Activated CD8-positive, alpha-beta T cell treated with anti-CD3 and anti-CD28 coated beads for 36 hours (primary cell): ENCODE measurements at regions not wholly inside any gene's neighbourhood (a gene's known extent, or its start where the extent isn't known, plus 50 kb on each side); places are given as distances from the start of the nearest gene placed in this dataset.

ENCODE experiments used
- ATAC-seq: fragments of 200-7000 bp; cut with Tn5 transposase; one replicate; pipeline ENCODE4 v1.10.0; 2021; ENCODE audit warnings: mild to moderate bottlenecking, moderate library complexity
- CTCF ChIA-PET: fragments of 350-600 bp; sonication (Branson Sonifier 250); formaldehyde crosslinking; loops from one replicate; lab custom pipeline; 2021; ENCODE audit warnings: antibody characterized with exemption; lab: Charles Lee
- POLR2A ChIA-PET: fragments of 350-600 bp; sonication (Branson Sonifier 250); formaldehyde crosslinking; loops from one replicate; lab custom pipeline; 2021; ENCODE audit warnings: antibody characterized with exemption; lab: Charles Lee
- DNase-seq: peaks from one replicate; pipeline ENCODE4 v3.0.0-alpha.2; 2020
- H3K27ac Mint-ChIP-seq: one replicate; pipeline ENCODE4 v1.8.0; 2021; ENCODE audit warnings: mild to moderate bottlenecking, mixed read lengths
- H3K27me3 Mint-ChIP-seq: one replicate; pipeline ENCODE4 v1.8.0; 2021; ENCODE audit warnings: mixed read lengths
- H3K36me3 Mint-ChIP-seq: one replicate; pipeline ENCODE4 v1.8.0; 2021; ENCODE audit warnings: low read depth, mixed read lengths
- H3K4me1 Mint-ChIP-seq: one replicate; pipeline ENCODE4 v1.8.0; 2021; ENCODE audit warnings: low read depth, mixed read lengths
- H3K4me3 Mint-ChIP-seq: one replicate; pipeline ENCODE4 v1.8.0; 2021; ENCODE audit warnings: mild to moderate bottlenecking, moderate library complexity, mixed read lengths
- H3K9me3 Mint-ChIP-seq: one replicate; pipeline ENCODE4 v1.8.0; 2021; ENCODE audit warnings: mixed read lengths
- intact Hi-C: fragments of 100-400 bp; cut with micrococcal nuclease; formaldehyde crosslinking; loops from one replicate; pipeline ENCODE4 v1.10.0; 2022
- TF ChIP-seq, protein P1 (sequence below): fragments of 200-600 bp; IDR thresholded peaks from one replicate; pipeline ENCODE4 v1.8.0; 2022; ENCODE audit warnings: antibody characterized with exemption, mild to moderate bottlenecking

DNA sequence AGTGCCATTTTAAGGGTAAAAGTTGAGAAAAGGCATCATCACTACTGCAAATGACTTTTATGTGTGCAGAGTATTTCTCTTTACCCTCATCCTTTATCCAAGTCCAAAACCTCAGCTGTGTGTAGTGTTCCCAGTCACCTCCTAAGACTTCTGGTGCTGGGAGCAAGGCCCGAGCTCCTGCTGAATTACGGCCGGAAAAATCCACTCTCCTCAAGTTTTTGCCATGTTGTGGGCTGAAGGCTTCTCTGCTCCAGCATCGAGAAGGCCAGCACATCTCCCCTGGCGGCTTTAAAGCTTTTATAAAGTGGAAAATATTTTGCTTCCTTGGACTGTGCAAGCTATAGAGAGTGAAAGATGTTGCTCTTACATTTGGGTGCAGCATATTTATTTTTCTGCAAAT lies 153.2 kb upstream of the THBS2 start:
- TF ChIP-seq, protein P1, sequence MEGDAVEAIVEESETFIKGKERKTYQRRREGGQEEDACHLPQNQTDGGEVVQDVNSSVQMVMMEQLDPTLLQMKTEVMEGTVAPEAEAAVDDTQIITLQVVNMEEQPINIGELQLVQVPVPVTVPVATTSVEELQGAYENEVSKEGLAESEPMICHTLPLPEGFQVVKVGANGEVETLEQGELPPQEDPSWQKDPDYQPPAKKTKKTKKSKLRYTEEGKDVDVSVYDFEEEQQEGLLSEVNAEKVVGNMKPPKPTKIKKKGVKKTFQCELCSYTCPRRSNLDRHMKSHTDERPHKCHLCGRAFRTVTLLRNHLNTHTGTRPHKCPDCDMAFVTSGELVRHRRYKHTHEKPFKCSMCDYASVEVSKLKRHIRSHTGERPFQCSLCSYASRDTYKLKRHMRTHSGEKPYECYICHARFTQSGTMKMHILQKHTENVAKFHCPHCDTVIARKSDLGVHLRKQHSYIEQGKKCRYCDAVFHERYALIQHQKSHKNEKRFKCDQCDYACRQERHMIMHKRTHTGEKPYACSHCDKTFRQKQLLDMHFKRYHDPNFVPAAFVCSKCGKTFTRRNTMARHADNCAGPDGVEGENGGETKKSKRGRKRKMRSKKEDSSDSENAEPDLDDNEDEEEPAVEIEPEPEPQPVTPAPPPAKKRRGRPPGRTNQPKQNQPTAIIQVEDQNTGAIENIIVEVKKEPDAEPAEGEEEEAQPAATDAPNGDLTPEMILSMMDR: no peak
- Mint-ChIP-seq H3K9me3 (no peaks in the 10 kb centered on the region), H3K4me1 (no peaks in the 10 kb centered on the region), H3K27ac (no peak overlapping the region), H3K27me3 (peaks cover 12% of the 10 kb centered on the region), H3K36me3 (no peaks in the 10 kb centered on the region), H3K4me3 (no peak overlapping the region)
- intact Hi-C loops: no loop called here
- DNase-seq (no peak), ATAC-seq (no peak)
- POLR2A ChIA-PET: no interaction called here
- CTCF ChIA-PET: no interaction called here

DNA sequence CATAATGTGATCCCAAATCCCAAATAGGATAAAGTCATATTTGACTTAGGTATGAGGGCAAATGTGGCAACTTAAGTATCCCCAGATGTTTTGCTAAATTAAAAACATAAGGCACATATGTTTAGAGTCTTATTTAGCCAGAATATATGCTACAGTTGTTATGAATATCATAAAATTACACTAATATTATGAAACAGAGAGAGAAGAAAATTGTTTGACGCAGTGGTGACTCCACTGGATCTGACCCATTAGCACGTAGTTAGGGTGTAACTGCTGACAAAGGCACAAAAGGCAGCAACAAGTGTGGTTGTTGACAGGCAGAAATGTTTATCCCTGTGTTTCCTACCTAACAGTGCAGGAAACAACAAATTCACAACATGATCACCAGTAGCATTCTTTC lies 152.4 kb upstream of the THBS2 start:
- H3K27ac Mint-ChIP-seq: no peak overlapping the region
- H3K4me3 Mint-ChIP-seq: no peak overlapping the region
- peaks cover 12% of the 10 kb centered on the region for H3K27me3 Mint-ChIP-seq
- DNase-seq (no peak), ATAC-seq (no peak)
- H3K9me3 Mint-ChIP-seq: no peaks in the 10 kb centered on the region
- H3K36me3 Mint-ChIP-seq: no peaks in the 10 kb centered on the region
- intact Hi-C loops: no loop called here
- CTCF ChIA-PET: no interaction called here
- H3K4me1 Mint-ChIP-seq: no peaks in the 10 kb centered on the region
- TF ChIP-seq, protein P1: no peak
- POLR2A ChIA-PET: no interaction called here

DNA sequence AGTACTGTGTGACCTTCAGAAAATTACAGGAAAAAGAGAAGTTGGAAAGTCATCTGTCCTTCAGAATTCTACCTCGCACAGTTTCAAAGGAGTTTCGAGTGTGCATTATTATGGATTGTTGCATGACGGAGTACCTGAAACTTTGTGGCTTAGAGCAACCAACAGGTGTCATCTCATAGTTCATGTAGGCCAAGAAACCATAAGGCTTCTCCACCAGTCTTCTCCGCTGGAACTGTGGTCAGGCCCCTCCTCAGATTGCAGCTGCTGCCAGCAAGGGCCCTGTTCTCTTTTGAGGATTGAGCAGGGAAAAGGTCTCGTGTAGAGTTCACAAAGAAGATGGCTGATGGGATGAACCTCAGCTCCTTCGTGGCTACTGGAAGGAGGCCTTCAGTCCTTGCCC lies 151.2 kb upstream of the THBS2 start:
- no peak overlapping the region for H3K27ac Mint-ChIP-seq
- ChIA-PET POLR2A (no interaction called here), CTCF (no interaction called here)
- ATAC-seq (no peak), DNase-seq (no peak)
- no peaks in the 10 kb centered on the region for H3K4me1 Mint-ChIP-seq
- no peaks in the 10 kb centered on the region for H3K9me3 Mint-ChIP-seq
- H3K36me3 Mint-ChIP-seq: no peaks in the 10 kb centered on the region
- intact Hi-C loops: no loop called here
- peaks cover 4% of the 10 kb centered on the region for H3K27me3 Mint-ChIP-seq
- no peak overlapping the region for H3K4me3 Mint-ChIP-seq
- TF ChIP-seq, protein P1: no peak

DNA sequence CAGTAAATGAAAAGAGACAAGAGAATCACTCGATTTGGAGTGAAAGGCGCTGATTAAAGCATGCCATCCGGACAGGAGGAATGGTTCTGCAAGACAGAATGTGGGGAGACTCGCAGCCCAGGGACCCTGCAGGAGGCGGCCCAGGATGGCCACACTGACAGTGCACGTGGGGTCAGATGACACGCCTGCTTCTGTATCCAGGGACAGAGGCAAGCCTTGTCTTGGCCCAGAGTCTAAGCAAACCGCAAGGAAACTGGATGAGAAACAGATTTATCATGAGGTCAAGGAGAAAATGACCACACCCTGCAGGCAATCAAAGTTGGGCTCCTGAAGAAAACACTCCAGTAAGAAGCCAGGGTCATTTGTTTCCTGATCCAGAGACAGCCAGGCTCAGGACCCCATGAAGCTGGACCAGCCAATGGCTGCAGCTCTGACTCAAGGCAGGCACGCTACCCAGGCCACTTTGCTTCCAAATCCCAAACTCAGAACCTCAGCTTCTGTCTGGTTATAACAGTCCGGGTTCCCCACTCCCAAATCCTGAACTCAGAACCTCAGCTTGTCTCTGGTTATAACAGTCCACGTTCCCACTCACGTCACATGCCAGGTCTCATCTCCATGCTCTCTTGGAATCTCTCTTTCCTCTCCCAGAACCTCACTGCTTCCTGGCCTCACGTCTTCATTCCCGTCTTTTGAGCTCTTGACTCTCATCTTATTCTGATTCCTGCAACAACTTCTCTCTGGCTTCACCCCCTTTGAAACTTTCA lies 144.9 kb upstream of the THBS2 start:
- Mint-ChIP-seq H3K36me3 (no peaks in the 10 kb centered on the region), H3K4me1 (no peaks in the 10 kb centered on the region), H3K4me3 (no peak overlapping the region), H3K27ac (no peak overlapping the region), H3K27me3 (peaks cover 4% of the 10 kb centered on the region), H3K9me3 (no peaks in the 10 kb centered on the region)
- CTCF ChIA-PET: no interaction called here
- POLR2A ChIA-PET: no interaction called here
- TF ChIP-seq, protein P1: no peak
- intact Hi-C loops: no loop called here
- DNase-seq (no peak), ATAC-seq (no peak)

DNA sequence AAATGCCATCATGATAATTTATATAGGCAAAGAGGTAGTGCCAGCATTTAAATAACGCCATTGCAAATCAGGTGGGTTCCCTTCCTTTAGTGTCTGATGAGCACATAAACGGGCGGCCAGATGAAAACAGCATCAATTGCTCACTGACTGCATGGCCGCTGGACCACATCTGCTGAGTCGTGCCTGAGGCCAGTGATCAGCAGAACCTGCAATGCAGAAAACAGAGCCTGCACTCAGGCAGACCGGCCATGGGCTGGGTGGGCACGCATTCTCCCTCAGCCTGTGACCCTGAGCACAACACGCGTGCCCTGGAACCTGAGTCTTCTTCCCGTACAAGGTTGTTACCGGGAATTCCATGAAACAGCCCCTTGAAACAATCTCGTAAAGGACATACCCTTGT lies 144.0 kb upstream of the THBS2 start:
- CTCF ChIA-PET: no interaction called here
- Mint-ChIP-seq H3K9me3 (no peaks in the 10 kb centered on the region), H3K4me3 (no peak overlapping the region), H3K36me3 (no peaks in the 10 kb centered on the region), H3K4me1 (no peaks in the 10 kb centered on the region), H3K27me3 (peaks cover 2% of the 10 kb centered on the region), H3K27ac (no peak overlapping the region)
- POLR2A ChIA-PET: no interaction called here
- ATAC-seq: no peak
- no peak for DNase-seq
- TF ChIP-seq, protein P1: no peak
- intact Hi-C loops: no loop called here
